ENCODE measurements at regions not wholly inside any gene's neighbourhood (a gene's known extent, or its start where the extent isn't known, plus 50 kb on each side); places are given as distances from the start of the nearest gene placed in this dataset.

DNA sequence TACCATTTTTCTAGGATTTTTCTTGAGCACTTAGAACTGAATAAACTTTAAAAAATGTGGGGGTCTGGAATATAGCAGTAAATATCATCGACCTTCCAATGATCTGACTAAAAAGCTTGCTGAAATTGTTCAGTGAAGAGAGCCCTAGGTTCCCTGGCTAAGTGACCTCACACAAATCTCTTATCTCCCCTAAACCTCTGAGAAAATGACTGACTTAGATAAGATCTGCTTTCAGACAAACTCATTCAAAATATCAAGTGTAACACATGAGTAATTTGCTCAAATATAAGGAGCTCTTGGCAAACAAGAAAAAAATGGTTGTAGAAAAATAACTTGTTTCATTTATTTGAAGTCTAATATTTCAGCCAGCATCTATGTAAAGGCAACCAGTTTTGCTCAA lies 441.7 kb upstream of the SLIT2 start:
- H3K27me3 ChIP-seq (ENCODE audit: control insufficient read depth, low read length), result no peaks in the 10 kb centered on the region
- H3K79me2 ChIP-seq (ENCODE audit: control insufficient read depth, low read length), result no peaks in the 10 kb centered on the region
- no peaks in the 10 kb centered on the region for H3K36me3 ChIP-seq (ENCODE audit: control insufficient read depth, low read length)
- no peak for TF ChIP-seq EZH2phosphoT487 (IDR thresholded peaks at IDR 0.05; ENCODE audit: borderline replicate concordance, low read length)
- TF ChIP-seq, protein P1, sequence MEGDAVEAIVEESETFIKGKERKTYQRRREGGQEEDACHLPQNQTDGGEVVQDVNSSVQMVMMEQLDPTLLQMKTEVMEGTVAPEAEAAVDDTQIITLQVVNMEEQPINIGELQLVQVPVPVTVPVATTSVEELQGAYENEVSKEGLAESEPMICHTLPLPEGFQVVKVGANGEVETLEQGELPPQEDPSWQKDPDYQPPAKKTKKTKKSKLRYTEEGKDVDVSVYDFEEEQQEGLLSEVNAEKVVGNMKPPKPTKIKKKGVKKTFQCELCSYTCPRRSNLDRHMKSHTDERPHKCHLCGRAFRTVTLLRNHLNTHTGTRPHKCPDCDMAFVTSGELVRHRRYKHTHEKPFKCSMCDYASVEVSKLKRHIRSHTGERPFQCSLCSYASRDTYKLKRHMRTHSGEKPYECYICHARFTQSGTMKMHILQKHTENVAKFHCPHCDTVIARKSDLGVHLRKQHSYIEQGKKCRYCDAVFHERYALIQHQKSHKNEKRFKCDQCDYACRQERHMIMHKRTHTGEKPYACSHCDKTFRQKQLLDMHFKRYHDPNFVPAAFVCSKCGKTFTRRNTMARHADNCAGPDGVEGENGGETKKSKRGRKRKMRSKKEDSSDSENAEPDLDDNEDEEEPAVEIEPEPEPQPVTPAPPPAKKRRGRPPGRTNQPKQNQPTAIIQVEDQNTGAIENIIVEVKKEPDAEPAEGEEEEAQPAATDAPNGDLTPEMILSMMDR (IDR thresholded peaks at IDR 0.05; ENCODE audit: low read depth, low read length, poor library complexity, severe bottlenecking), result no peak
- no peak overlapping the region for H3K4me3 ChIP-seq (ENCODE audit: low read length)
- no peaks in the 10 kb centered on the region for H3F3A ChIP-seq (ENCODE audit: control insufficient read depth, insufficient read depth)
- H4K20me1 ChIP-seq (ENCODE audit: control insufficient read depth, insufficient read depth, low read depth, low read length), result no peaks in the 10 kb centered on the region
- H3K4me2 ChIP-seq (ENCODE audit: low read length), result no peak overlapping the region
- H3K4me1 ChIP-seq (ENCODE audit: control insufficient read depth, low read length), result no peaks in the 10 kb centered on the region
- no peaks in the 10 kb centered on the region for H3K9me2 ChIP-seq (replicated peaks; ENCODE audit: control insufficient read depth, low read length)
- H3K9me3 ChIP-seq (ENCODE audit: control insufficient read depth, insufficient read depth, low read length), result no peaks in the 10 kb centered on the region; the same call in 1 of the 2 replicates
- no peak overlapping the region for H3K27ac ChIP-seq (ENCODE audit: low read depth, low read length)

DNA sequence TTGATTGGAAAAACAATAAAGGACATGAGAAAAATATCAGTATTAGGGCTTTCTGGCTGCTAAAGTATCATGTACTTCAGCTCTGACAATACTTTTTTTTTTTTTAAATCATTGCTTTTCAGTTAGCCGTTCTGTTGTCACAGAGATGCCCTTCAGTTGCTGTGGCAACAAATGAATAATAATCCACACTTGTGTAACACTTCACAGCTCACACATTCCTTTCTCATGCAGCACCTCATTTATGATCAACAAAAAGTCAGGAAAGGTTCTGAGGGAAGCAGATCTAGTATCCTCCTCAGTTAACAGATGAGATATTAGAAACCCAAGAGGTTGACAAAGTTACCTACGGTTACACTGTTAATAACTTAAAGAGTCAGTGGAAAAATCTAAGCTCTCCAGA lies 444.2 kb upstream of the SLIT2 start:
- H4K20me1 ChIP-seq (ENCODE audit: control insufficient read depth, insufficient read depth, low read depth, low read length), result no peaks in the 10 kb centered on the region
- H3F3A ChIP-seq (ENCODE audit: control insufficient read depth, insufficient read depth), result no peaks in the 10 kb centered on the region
- H3K27me3 ChIP-seq (ENCODE audit: control insufficient read depth, low read length), result no peaks in the 10 kb centered on the region
- no peak overlapping the region for H3K4me3 ChIP-seq (ENCODE audit: low read length)
- no peak for TF ChIP-seq EZH2phosphoT487 (IDR thresholded peaks at IDR 0.05; ENCODE audit: borderline replicate concordance, low read length)
- TF ChIP-seq, protein P1 (IDR thresholded peaks at IDR 0.05; ENCODE audit: low read depth, low read length, poor library complexity, severe bottlenecking), result no peak
- no peaks in the 10 kb centered on the region for H3K4me1 ChIP-seq (ENCODE audit: control insufficient read depth, low read length)
- no peak overlapping the region for H3K4me2 ChIP-seq (ENCODE audit: low read length)
- H3K9me3 ChIP-seq (ENCODE audit: control insufficient read depth, insufficient read depth, low read length), result no peaks in the 10 kb centered on the region
- no peaks in the 10 kb centered on the region for H3K79me2 ChIP-seq (ENCODE audit: control insufficient read depth, low read length)
- no peak overlapping the region for H3K27ac ChIP-seq (ENCODE audit: low read depth, low read length)
- H3K36me3 ChIP-seq (ENCODE audit: control insufficient read depth, low read length), result no peaks in the 10 kb centered on the region
- no peaks in the 10 kb centered on the region for H3K9me2 ChIP-seq (replicated peaks; ENCODE audit: control insufficient read depth, low read length)

DNA sequence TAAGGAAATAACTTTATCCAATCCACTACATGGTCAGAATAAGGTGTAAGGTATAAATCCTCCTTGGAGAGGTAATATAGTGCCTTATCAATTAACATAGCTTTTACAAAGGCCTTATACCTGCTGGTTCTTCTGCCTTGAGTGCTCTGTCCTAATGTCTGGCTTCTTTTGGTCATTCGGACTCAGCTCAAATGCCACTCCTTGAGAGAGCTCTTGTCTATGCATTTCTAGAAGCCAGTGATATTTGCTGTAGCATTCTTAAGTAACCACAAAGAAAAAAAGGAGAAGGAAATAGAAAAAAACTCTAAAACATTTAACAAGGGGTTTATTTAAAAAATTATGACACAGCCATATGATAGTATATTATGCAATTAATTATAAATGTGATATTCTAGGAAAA lies 444.8 kb upstream of the SLIT2 start:
- Histone ChIP-seq H3K36me3 (ENCODE audit: control insufficient read depth, low read length) (no peaks in the 10 kb centered on the region), H3K4me3 (ENCODE audit: low read length) (no peak overlapping the region), H3K79me2 (ENCODE audit: control insufficient read depth, low read length) (no peaks in the 10 kb centered on the region), H3K4me2 (ENCODE audit: low read length) (no peak overlapping the region), H3K9me3 (ENCODE audit: control insufficient read depth, insufficient read depth, low read length) (no peaks in the 10 kb centered on the region), H4K20me1 (ENCODE audit: control insufficient read depth, insufficient read depth, low read depth, low read length) (no peaks in the 10 kb centered on the region), H3K27ac (ENCODE audit: low read depth, low read length) (no peak overlapping the region), H3F3A (ENCODE audit: control insufficient read depth, insufficient read depth) (no peaks in the 10 kb centered on the region), H3K9me2 (replicated peaks; ENCODE audit: control insufficient read depth, low read length) (no peaks in the 10 kb centered on the region), H3K4me1 (ENCODE audit: control insufficient read depth, low read length) (no peaks in the 10 kb centered on the region), H3K27me3 (ENCODE audit: control insufficient read depth, low read length) (no peaks in the 10 kb centered on the region)
- TF ChIP-seq EZH2phosphoT487 (IDR thresholded peaks at IDR 0.05; ENCODE audit: borderline replicate concordance, low read length), result no peak
- TF ChIP-seq, protein P1 (IDR thresholded peaks at IDR 0.05; ENCODE audit: low read depth, low read length, poor library complexity, severe bottlenecking), result no peak

DNA sequence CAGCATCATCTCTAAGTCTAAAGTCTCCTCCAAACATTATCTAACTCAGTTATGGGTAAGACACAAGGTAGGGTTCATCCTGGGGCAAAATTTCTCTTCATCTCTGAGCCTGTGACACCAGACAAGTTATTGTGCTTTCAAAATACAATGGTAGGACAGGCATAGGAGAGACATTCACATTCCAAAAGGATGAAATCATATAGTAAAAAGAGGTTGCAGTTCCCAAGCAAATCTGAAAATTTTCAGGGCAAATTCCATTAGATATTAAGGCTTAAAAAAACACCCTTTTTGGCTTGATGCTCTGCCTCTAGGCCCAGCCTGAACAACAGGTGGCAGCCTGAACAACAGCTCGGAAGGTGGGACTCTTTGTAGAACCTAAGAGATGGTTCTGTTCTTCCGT lies 448.3 kb upstream of the SLIT2 start:
- H3K9me3 ChIP-seq (ENCODE audit: control insufficient read depth, insufficient read depth, low read length), result no peaks in the 10 kb centered on the region
- H3K27ac ChIP-seq (ENCODE audit: low read depth, low read length), result no peak overlapping the region
- H3K4me2 ChIP-seq (ENCODE audit: low read length), result no peak overlapping the region
- TF ChIP-seq, protein P1 (IDR thresholded peaks at IDR 0.05; ENCODE audit: low read depth, low read length, poor library complexity, severe bottlenecking), result no peak
- TF ChIP-seq EZH2phosphoT487 (IDR thresholded peaks at IDR 0.05; ENCODE audit: borderline replicate concordance, low read length), result no peak
- H3K4me1 ChIP-seq (ENCODE audit: control insufficient read depth, low read length), result no peaks in the 10 kb centered on the region
- no peaks in the 10 kb centered on the region for H3K27me3 ChIP-seq (ENCODE audit: control insufficient read depth, low read length)
- H3F3A ChIP-seq (ENCODE audit: control insufficient read depth, insufficient read depth), result no peaks in the 10 kb centered on the region
- no peaks in the 10 kb centered on the region for H3K36me3 ChIP-seq (ENCODE audit: control insufficient read depth, low read length)
- no peaks in the 10 kb centered on the region for H3K9me2 ChIP-seq (replicated peaks; ENCODE audit: control insufficient read depth, low read length)
- no peaks in the 10 kb centered on the region for H4K20me1 ChIP-seq (ENCODE audit: control insufficient read depth, insufficient read depth, low read depth, low read length)
- H3K4me3 ChIP-seq (ENCODE audit: low read length), result no peak overlapping the region
- no peaks in the 10 kb centered on the region for H3K79me2 ChIP-seq (ENCODE audit: control insufficient read depth, low read length)

Data from DOHH2 (cell line).